ENCODE measurements at regions not wholly inside any gene's neighbourhood (a gene's known extent, or its start where the extent isn't known, plus 50 kb on each side); places are given as distances from the start of the nearest gene placed in this dataset.

DNA sequence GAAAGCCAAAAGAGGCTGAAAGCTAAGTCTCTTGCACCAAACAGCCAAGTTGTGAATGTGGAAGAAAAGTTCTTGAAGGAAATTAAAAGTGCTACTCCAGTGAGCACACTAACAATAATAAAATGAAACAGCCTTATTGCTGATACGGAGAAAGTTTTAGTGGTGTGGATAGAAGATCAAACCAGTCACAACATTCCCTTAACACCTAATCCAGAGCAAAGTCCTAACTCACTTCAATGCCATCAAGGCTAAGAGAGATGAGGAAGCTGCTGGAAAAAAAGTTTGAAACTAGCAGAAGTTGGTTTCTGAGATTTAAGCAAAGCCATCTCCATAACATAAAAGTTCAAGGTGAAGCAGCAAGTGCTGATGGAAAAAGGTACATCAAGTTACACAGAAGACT lies 288.8 kb upstream of the RARB start:
- DNase-seq (ENCODE audit: low read depth, low spot score): no peak
- no peaks in the 10 kb centered on the region for H3K27me3 ChIP-seq (ENCODE audit: control insufficient read depth, insufficient read depth, low read length)
- intact Hi-C loops (cut with micrococcal nuclease; ENCODE audit: unreplicated experiment): no loop called here
- BruUV-seq (replicated peaks): no TSS peak
- no peak for ATAC-seq
- ChIA-PET POLR2A (no interaction called here), CTCF (no interaction called here)
- in situ Hi-C loops (cut with HindIII; ENCODE audit: low pct_unique_long_range_greater_than_20kb, low sequenced_read_pairs): no loop called here
- H3K4me3 ChIP-seq (ENCODE audit: low read depth in 2 of 2, low read length in 2 of 2): no peak overlapping the region
- H3K27ac ChIP-seq (ENCODE audit: low read length): no peak overlapping the region
- TF ChIP-seq POLR2AphosphoS5 (IDR thresholded peaks at IDR 0.05; ENCODE audit: low read depth, low read length): no peak
- H3K9me3 ChIP-seq (ENCODE audit: control insufficient read depth, insufficient read depth, low read depth, low read length): no peaks in the 10 kb centered on the region
- no peaks in the 10 kb centered on the region for H3K36me3 ChIP-seq (ENCODE audit: control insufficient read depth, insufficient read depth, low read length)
- H3K4me1 ChIP-seq (ENCODE audit: control insufficient read depth, insufficient read depth, low read length): no peaks in the 10 kb centered on the region

DNA sequence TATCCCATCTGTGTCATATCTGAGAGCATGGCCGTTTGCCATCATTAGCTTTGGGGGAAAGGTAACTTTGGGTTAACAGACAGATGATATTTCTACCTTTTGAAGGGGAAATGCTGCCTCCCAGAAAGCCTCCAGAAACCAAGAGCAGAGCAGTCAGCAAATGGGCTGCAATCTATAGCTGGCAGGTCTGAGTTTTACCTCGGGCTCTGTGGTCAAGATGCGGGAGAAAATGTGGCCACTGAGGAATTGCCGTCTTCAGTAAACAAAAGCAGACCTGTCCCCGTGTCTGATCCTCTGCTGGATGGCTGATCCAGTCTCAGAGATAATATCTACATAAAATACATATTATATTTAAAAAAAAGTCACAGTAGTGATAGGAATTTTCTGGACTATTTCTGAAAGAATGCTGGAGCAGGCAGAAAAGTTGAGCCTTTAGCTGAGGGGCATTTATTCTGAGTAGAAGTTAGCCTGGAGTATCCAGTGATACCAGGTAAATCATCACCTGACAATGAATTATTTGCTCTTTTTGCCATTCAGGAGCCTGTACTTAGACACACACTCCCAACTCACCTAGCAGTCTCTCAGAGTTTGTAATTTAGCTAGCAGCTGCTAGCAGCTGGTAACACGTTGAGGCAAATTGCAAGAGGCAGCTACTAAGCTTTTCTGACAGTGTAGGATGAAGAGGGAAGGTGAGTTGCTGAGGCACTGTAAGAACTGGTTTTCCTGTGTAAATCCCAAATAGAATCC lies 285.3 kb upstream of the RARB start:
- in situ Hi-C loops (cut with HindIII; ENCODE audit: low pct_unique_long_range_greater_than_20kb, low sequenced_read_pairs) (no loop called here), intact Hi-C loops (cut with micrococcal nuclease; ENCODE audit: unreplicated experiment) (no loop called here)
- CTCF ChIA-PET: no interaction called here
- no peaks in the 10 kb centered on the region for H3K9me3 ChIP-seq (ENCODE audit: control insufficient read depth, insufficient read depth, low read depth, low read length)
- no TSS peak for BruUV-seq (replicated peaks)
- POLR2A ChIA-PET: no interaction called here
- no peak for DNase-seq (ENCODE audit: low read depth, low spot score)
- H3K27me3 ChIP-seq (ENCODE audit: control insufficient read depth, insufficient read depth, low read length): no peaks in the 10 kb centered on the region
- ATAC-seq: no peak
- no peaks in the 10 kb centered on the region for H3K4me1 ChIP-seq (ENCODE audit: control insufficient read depth, insufficient read depth, low read length)
- no peaks in the 10 kb centered on the region for H3K36me3 ChIP-seq (ENCODE audit: control insufficient read depth, insufficient read depth, low read length)
- no peak overlapping the region for H3K27ac ChIP-seq (ENCODE audit: low read length)
- TF ChIP-seq, protein P1, sequence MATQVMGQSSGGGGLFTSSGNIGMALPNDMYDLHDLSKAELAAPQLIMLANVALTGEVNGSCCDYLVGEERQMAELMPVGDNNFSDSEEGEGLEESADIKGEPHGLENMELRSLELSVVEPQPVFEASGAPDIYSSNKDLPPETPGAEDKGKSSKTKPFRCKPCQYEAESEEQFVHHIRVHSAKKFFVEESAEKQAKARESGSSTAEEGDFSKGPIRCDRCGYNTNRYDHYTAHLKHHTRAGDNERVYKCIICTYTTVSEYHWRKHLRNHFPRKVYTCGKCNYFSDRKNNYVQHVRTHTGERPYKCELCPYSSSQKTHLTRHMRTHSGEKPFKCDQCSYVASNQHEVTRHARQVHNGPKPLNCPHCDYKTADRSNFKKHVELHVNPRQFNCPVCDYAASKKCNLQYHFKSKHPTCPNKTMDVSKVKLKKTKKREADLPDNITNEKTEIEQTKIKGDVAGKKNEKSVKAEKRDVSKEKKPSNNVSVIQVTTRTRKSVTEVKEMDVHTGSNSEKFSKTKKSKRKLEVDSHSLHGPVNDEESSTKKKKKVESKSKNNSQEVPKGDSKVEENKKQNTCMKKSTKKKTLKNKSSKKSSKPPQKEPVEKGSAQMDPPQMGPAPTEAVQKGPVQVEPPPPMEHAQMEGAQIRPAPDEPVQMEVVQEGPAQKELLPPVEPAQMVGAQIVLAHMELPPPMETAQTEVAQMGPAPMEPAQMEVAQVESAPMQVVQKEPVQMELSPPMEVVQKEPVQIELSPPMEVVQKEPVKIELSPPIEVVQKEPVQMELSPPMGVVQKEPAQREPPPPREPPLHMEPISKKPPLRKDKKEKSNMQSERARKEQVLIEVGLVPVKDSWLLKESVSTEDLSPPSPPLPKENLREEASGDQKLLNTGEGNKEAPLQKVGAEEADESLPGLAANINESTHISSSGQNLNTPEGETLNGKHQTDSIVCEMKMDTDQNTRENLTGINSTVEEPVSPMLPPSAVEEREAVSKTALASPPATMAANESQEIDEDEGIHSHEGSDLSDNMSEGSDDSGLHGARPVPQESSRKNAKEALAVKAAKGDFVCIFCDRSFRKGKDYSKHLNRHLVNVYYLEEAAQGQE (IDR thresholded peaks at IDR 0.05; ENCODE audit: insufficient read depth in 1 of 2, low read depth in 2 of 2, low read length in 1 of 2): no peak
- no peak for TF ChIP-seq SIN3A (IDR thresholded peaks at IDR 0.05; ENCODE audit: borderline replicate concordance, insufficient read depth, low read depth, low read length)
- no peak for TF ChIP-seq TCF7L2 (IDR thresholded peaks at IDR 0.05; ENCODE audit: low read depth, low read length)
- TF ChIP-seq POLR2AphosphoS5 (IDR thresholded peaks at IDR 0.05; ENCODE audit: low read depth, low read length): no peak
- no peak for TF ChIP-seq CTCF (IDR thresholded peaks at IDR 0.05)
- H3K4me3 ChIP-seq (ENCODE audit: low read depth in 2 of 2, low read length in 2 of 2): no peak overlapping the region

DNA sequence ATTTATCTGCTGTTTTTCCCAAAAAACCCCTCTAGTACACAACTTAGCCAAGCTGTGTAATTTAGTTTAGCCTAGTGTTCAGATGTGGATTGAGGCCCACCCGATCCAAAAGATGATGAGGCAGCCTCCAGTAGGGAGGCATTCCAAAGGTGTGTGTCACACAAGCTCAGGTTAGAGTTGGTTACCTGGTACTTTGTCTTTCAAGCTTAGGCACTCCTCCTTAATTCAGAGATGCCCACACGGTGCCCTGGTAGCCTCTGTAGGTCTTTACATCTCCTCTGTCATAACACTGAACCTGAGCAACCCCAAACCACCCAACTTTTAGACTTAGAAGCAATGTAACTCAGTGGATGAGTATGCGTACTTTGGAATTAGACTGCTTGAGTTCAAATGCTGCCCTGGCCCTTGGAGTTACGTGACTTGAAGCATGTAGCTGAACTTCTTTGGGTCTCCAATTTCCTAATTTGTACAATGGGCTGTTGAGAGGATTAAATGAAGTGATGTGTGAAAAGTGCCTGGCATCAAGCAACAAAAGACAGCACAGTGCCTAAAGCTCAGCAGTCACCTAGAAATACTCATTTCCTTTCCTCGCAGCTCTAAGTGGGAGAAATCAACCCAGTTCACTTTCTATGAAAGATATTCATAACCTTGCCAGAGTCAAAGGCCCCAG lies 284.6 kb upstream of the RARB start:
- Histone ChIP-seq H3K27me3 (ENCODE audit: control insufficient read depth, insufficient read depth, low read length) (no peaks in the 10 kb centered on the region), H3K9me3 (ENCODE audit: control insufficient read depth, insufficient read depth, low read depth, low read length) (no peaks in the 10 kb centered on the region), H3K4me1 (ENCODE audit: control insufficient read depth, insufficient read depth, low read length) (no peaks in the 10 kb centered on the region), H3K27ac (ENCODE audit: low read length) (no peak overlapping the region), H3K36me3 (ENCODE audit: control insufficient read depth, insufficient read depth, low read length) (no peaks in the 10 kb centered on the region), H3K4me3 (ENCODE audit: low read depth in 2 of 2, low read length in 2 of 2) (no peak overlapping the region)
- ChIA-PET CTCF (no interaction called here), POLR2A (no interaction called here)
- no peak for DNase-seq (ENCODE audit: low read depth, low spot score)
- no TSS peak for BruUV-seq (replicated peaks)
- no peak for ATAC-seq
- intact Hi-C loops (cut with micrococcal nuclease; ENCODE audit: unreplicated experiment): no loop called here
- in situ Hi-C loops (cut with HindIII; ENCODE audit: low pct_unique_long_range_greater_than_20kb, low sequenced_read_pairs): no loop called here
- TF ChIP-seq TCF7L2 (IDR thresholded peaks at IDR 0.05; ENCODE audit: low read depth, low read length) (no peak), SIN3A (IDR thresholded peaks at IDR 0.05; ENCODE audit: borderline replicate concordance, insufficient read depth, low read depth, low read length) (no peak), CTCF (IDR thresholded peaks at IDR 0.05) (no peak), POLR2AphosphoS5 (IDR thresholded peaks at IDR 0.05; ENCODE audit: low read depth, low read length) (no peak)
- TF ChIP-seq, protein P1 (IDR thresholded peaks at IDR 0.05; ENCODE audit: insufficient read depth in 1 of 2, low read depth in 2 of 2, low read length in 1 of 2): no peak
